Trophoblast cell (in vitro differentiated cells and primary cell): ENCODE measurements at regions not wholly inside any gene's neighbourhood (a gene's known extent, or its start where the extent isn't known, plus 50 kb on each side); places are given as distances from the start of the nearest gene placed in this dataset.
A peak's percentile ranks its signal among the peaks of the same experiment; 100 is the strongest.

Source experiments
- DNase-seq, 2 donors: peaks; one replicate each; pipeline ENCODE4 v3.0.0-alpha.2; 2016
- H2AFZ ChIP-seq: 2 replicates; pipeline ENCODE4 v1.6.1; 2013; ENCODE audit warnings: low read length, moderate library complexity, mild to moderate bottlenecking; ENCODE audit not compliant: insufficient read depth, poor library complexity
- H2AK5ac ChIP-seq: 2 replicates; pipeline ENCODE4 v1.6.1; 2013; ENCODE audit warnings: mild to moderate bottlenecking, low read length
- H2BK120ac ChIP-seq: 2 replicates; pipeline ENCODE4 v1.6.1; 2013; ENCODE audit warnings: low read length, mild to moderate bottlenecking, moderate library complexity; ENCODE audit not compliant: insufficient read depth, poor library complexity
- H2BK12ac ChIP-seq: 2 replicates; pipeline ENCODE4 v1.6.1; 2013; ENCODE audit warnings: mild to moderate bottlenecking, low read length, moderate library complexity
- H2BK5ac ChIP-seq: 2 replicates; pipeline ENCODE4 v1.6.1; 2013; ENCODE audit warnings: low read length, low read depth, moderate library complexity, mild to moderate bottlenecking; ENCODE audit not compliant: poor library complexity
- H3K14ac ChIP-seq: 2 replicates; pipeline ENCODE4 v1.6.1; 2013; ENCODE audit warnings: mild to moderate bottlenecking, low read length
- H3K18ac ChIP-seq: 2 replicates; pipeline ENCODE4 v1.6.1; 2013; ENCODE audit warnings: mild to moderate bottlenecking, low read length
- H3K23ac ChIP-seq: 2 replicates; pipeline ENCODE4 v1.6.1; 2013; ENCODE audit warnings: low read length
- H3K27ac ChIP-seq: 2 replicates; pipeline ENCODE4 v1.5.1; 2013; ENCODE audit warnings: low read depth, mild to moderate bottlenecking, inconsistent platforms, low read length, moderate library complexity
- H3K27me3 ChIP-seq: 2 replicates; pipeline ENCODE4 v1.6.1; 2013; ENCODE audit warnings: inconsistent platforms, mild to moderate bottlenecking, low read length, moderate library complexity; ENCODE audit not compliant: insufficient read depth
- H3K36me3 ChIP-seq, 2 experiments: 1 replicate in 1 of 2; 2 replicates in 1 of 2; pipeline ENCODE4 v1.6.1; 2013; ENCODE audit warnings: low read length in 2 of 2, mild to moderate bottlenecking in 2 of 2, moderate library complexity in 1 of 2; ENCODE audit not compliant: insufficient read depth in 2 of 2, control insufficient read depth in 1 of 2
- H3K4ac ChIP-seq: 2 replicates; pipeline ENCODE4 v1.6.1; 2013; ENCODE audit warnings: low read depth, mild to moderate bottlenecking, low read length, moderate library complexity
- H3K4me1 ChIP-seq, 2 experiments: 1 replicate in 1 of 2; 2 replicates in 1 of 2; pipeline ENCODE4 v1.6.1; 2013; ENCODE audit warnings: low read length in 2 of 2, mild to moderate bottlenecking in 2 of 2, moderate library complexity in 1 of 2; ENCODE audit not compliant: insufficient read depth in 2 of 2, control insufficient read depth in 1 of 2
- H3K4me2 ChIP-seq: 2 replicates; pipeline ENCODE4 v1.6.1; 2013; ENCODE audit warnings: inconsistent platforms, mild to moderate bottlenecking, low read length, moderate library complexity
- H3K4me3 ChIP-seq: 2 replicates; pipeline ENCODE4 v1.5.1; 2013; ENCODE audit warnings: mild to moderate bottlenecking, low read depth, low read length, inconsistent platforms
- H3K79me1 ChIP-seq: one replicate; pipeline ENCODE4 v1.6.1; 2013; ENCODE audit warnings: low read length
- H3K79me2 ChIP-seq: 2 replicates; pipeline ENCODE4 v1.6.1; 2013; ENCODE audit warnings: low read length, mild to moderate bottlenecking; ENCODE audit not compliant: control insufficient read depth, insufficient read depth, poor library complexity
- H3K9ac ChIP-seq: 2 replicates; pipeline ENCODE4 v1.6.1; 2013; ENCODE audit warnings: mild to moderate bottlenecking, low read length
- H3K9me3 ChIP-seq: 2 replicates; pipeline ENCODE4 v1.6.1; 2013; ENCODE audit warnings: low read depth, mild to moderate bottlenecking, control low read depth, inconsistent platforms, low read length; ENCODE audit not compliant: insufficient read depth
- H4K12ac ChIP-seq: 2 replicates; pipeline ENCODE4 v1.6.1; 2013; ENCODE audit warnings: low read depth, mild to moderate bottlenecking, low read length, moderate library complexity
- H4K8ac ChIP-seq: 2 replicates; pipeline ENCODE4 v1.6.1; 2013; ENCODE audit warnings: low read depth, mild to moderate bottlenecking, low read length, moderate library complexity
- H4K91ac ChIP-seq: one replicate; pipeline ENCODE4 v1.6.1; 2013; ENCODE audit warnings: low read depth, mild to moderate bottlenecking, low read length, moderate library complexity
- WGBS: extraction: QIAGEN DNeasy Blood & Tissue Kit; methylation state at CpG from one replicate; pipeline ENCODE4 v1.1.7; 2013; ENCODE audit warnings: missing lambda C conversion rate; ENCODE audit not compliant: insufficient read length, insufficient coverage; ENCODE audit errors: extremely low coverage; 5-methylcytosine and 5-hydroxymethylcytosine counted together

DNA sequence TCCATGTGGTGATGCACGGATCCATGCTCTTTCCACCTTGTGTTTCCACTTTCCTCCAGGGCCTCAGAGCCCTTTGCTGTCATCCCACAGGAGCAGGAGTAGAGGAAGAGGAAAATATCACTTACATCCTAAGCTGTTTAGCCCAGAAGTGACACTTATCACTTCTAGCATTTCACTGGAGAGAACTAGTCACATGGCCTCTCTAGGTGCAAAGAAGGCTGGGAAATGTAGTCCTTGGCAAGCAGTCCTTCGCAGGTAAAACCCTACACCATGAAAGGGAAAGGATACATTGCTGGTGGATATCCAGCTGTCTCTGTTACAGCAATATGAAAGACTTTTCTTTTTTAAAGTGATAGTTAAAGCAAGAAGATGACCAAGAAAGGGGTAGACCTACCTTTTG, 185.9 kb downstream of the RGS9 start:
- H3K14ac ChIP-seq = no peak overlapping the region
- DNase-seq = peak in 1 of 2 donors; percentile 11
- no peak overlapping the region for H3K27ac ChIP-seq
- no peak overlapping the region for H3K4me2 ChIP-seq
- no peak overlapping the region for H4K8ac ChIP-seq
- no peaks in the 10 kb centered on the region for H3K9me3 ChIP-seq
- H2BK5ac ChIP-seq = no peak overlapping the region
- H3K36me3 ChIP-seq = no peaks in the 10 kb centered on the region
- H3K4me1 ChIP-seq = no peaks in the 10 kb centered on the region
- WGBS = no CpG with 5 or more reads among the region's 2 CpGs
- no peak overlapping the region for H3K4me3 ChIP-seq
- H3K79me1 ChIP-seq = no peaks in the 10 kb centered on the region
- H2BK12ac ChIP-seq = no peak overlapping the region
- no peaks in the 10 kb centered on the region for H3K27me3 ChIP-seq
- H3K4ac ChIP-seq = no peak overlapping the region
- no peak overlapping the region for H4K12ac ChIP-seq
- no peak overlapping the region for H2BK120ac ChIP-seq
- H4K91ac ChIP-seq = no peak overlapping the region
- no peaks in the 10 kb centered on the region for H3K79me2 ChIP-seq
- H3K23ac ChIP-seq = no peak overlapping the region
- H2AK5ac ChIP-seq = no peak overlapping the region
- H2AFZ ChIP-seq = no peak overlapping the region
- no peak overlapping the region for H3K18ac ChIP-seq
- no peak overlapping the region for H3K9ac ChIP-seq

- WGBS = no CpG with 5 or more reads among the region's 5 CpGs
Observed at GRCh38 chr17:65320820-65321219, 183.7 kb downstream of the RGS9 start.

DNA sequence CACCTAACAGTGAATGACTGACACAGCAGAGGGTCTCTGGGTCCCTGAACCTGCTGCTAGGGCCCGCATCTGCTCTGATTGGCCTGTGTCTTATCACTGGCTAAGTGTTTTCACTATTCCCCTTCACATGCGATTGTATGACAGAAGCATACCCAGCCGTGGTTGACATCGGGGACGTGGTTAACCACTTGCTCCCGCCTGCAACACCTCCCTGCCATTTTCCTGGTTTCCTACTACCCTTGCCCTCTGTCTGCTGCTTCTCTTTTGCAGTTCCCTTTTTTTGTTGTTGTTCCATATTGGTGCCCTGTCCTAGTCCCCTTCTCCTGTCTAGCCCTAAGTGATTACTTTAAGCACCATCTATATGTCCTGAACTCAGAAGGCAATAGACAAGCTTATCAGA, 177.0 kb downstream of the RGS9 start:
- H3K27ac ChIP-seq = no peak overlapping the region
- no peak overlapping the region for H4K12ac ChIP-seq
- no peak overlapping the region for H2BK5ac ChIP-seq
- H3K4me3 ChIP-seq = no peak overlapping the region
- no peaks in the 10 kb centered on the region for H3K4me1 ChIP-seq
- no peak overlapping the region for H3K23ac ChIP-seq
- H4K91ac ChIP-seq = no peak overlapping the region
- DNase-seq = no peak
- H2AK5ac ChIP-seq = no peak overlapping the region
- H3K79me1 ChIP-seq = no peaks in the 10 kb centered on the region
- H3K4me2 ChIP-seq = no peak overlapping the region
- H3K14ac ChIP-seq = no peak overlapping the region
- H3K36me3 ChIP-seq = no peaks in the 10 kb centered on the region
- no peak overlapping the region for H2BK12ac ChIP-seq
- no CpG with 5 or more reads among the region's 6 CpGs for WGBS
- H2AFZ ChIP-seq = no peak overlapping the region
- H2BK120ac ChIP-seq = no peak overlapping the region
- H3K4ac ChIP-seq = no peak overlapping the region
- H3K9me3 ChIP-seq = peaks cover 2% of the 10 kb centered on the region
- H3K9ac ChIP-seq = no peak overlapping the region
- no peaks in the 10 kb centered on the region for H3K79me2 ChIP-seq
- no peaks in the 10 kb centered on the region for H3K27me3 ChIP-seq
- H4K8ac ChIP-seq = no peak overlapping the region
- no peak overlapping the region for H3K18ac ChIP-seq

More at GRCh38 chr17:65320820-65321219, 183.7 kb downstream of the RGS9 start:
- no peak overlapping the region for H3K14ac ChIP-seq
- H3K27me3 ChIP-seq = no peaks in the 10 kb centered on the region
- no peak overlapping the region for H4K91ac ChIP-seq
- H2BK12ac ChIP-seq = no peak overlapping the region
- H2BK5ac ChIP-seq = no peak overlapping the region
- H3K4me1 ChIP-seq = no peaks in the 10 kb centered on the region
- H3K79me2 ChIP-seq = no peaks in the 10 kb centered on the region
- DNase-seq = no peak
- H3K27ac ChIP-seq = no peak overlapping the region
- no peak overlapping the region for H4K8ac ChIP-seq
- H3K9ac ChIP-seq = no peak overlapping the region
- H3K4me3 ChIP-seq = no peak overlapping the region
- H3K18ac ChIP-seq = no peak overlapping the region
- H2AK5ac ChIP-seq = no peak overlapping the region
- H3K9me3 ChIP-seq = no peaks in the 10 kb centered on the region
- no peaks in the 10 kb centered on the region for H3K79me1 ChIP-seq
- no peak overlapping the region for H3K23ac ChIP-seq
- no peak overlapping the region for H3K4me2 ChIP-seq
- no peak overlapping the region for H2BK120ac ChIP-seq
- H2AFZ ChIP-seq = no peak overlapping the region
- no peak overlapping the region for H3K4ac ChIP-seq
- no peak overlapping the region for H4K12ac ChIP-seq
- H3K36me3 ChIP-seq = no peaks in the 10 kb centered on the region

DNA sequence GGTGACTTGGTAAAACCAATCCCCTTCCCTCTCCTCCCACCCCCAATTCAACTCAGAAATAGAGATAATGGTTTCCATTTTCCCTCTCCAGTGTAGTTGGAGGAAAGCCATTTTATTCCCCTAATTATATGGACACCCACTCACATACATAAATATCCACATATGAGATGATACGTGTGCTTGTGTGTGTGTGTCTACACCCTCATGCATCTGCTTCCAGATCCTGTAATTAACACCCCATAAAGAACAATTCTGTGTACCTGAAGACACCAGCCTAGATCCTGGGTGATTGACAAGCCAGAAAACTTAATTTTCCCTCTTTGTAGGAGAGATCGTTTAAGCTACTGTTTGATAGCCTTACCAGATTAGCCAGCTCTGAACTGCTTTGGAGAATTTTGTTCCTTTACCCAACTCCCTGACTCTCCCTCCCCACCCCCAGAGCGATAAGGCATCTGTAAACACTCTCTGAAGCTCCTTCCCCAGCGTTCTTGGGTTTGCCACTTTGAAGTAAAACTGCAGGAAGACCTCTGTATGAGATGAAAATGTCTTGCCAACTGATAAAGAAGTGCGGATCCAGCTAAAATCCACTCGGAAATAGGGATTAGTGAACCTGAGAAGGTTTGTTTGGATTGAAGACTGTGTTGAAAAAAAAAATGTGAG, 175.7 kb downstream of the RGS9 start:
- Histone ChIP-seq H3K4me2 (no peak overlapping the region), H2BK120ac (no peak overlapping the region), H2AFZ (no peak overlapping the region), H3K79me2 (no peaks in the 10 kb centered on the region), H3K4ac (no peak overlapping the region), H3K79me1 (no peaks in the 10 kb centered on the region), H3K9ac (no peak overlapping the region), H3K18ac (no peak overlapping the region), H4K91ac (no peak overlapping the region), H3K27me3 (no peaks in the 10 kb centered on the region), H3K4me3 (no peak overlapping the region), H3K23ac (no peak overlapping the region), H3K14ac (no peak overlapping the region), H2BK12ac (no peak overlapping the region), H3K27ac (no peak overlapping the region), H4K8ac (no peak overlapping the region), H3K9me3 (peaks cover 2% of the 10 kb centered on the region), H2BK5ac (no peak overlapping the region), H3K36me3 (no peaks in the 10 kb centered on the region), H3K4me1 (no peaks in the 10 kb centered on the region), H4K12ac (no peak overlapping the region), H2AK5ac (no peak overlapping the region)
- DNase-seq = no peak
- WGBS = no CpG with 5 or more reads among the region's 6 CpGs
